H9 (cell line): ENCODE measurements at regions not wholly inside any gene's neighbourhood (a gene's known extent, or its start where the extent isn't known, plus 50 kb on each side); places are given as distances from the start of the nearest gene placed in this dataset.

Source experiments
- DNase-seq: peaks from one replicate; pipeline ENCODE4 v3.0.0-alpha.2; 2017
- H2AFZ ChIP-seq: one replicate; pipeline ENCODE4 v1.6.1; 2013; ENCODE audit warnings: mild to moderate bottlenecking, low read length, control low read depth, moderate library complexity
- H2AK5ac ChIP-seq: 2 replicates; pipeline ENCODE4 v1.6.1; 2013; ENCODE audit warnings: low read length, control low read depth, mixed read lengths; ENCODE audit not compliant: insufficient read length
- H2BK120ac ChIP-seq: one replicate; pipeline ENCODE4 v1.6.1; 2013; ENCODE audit warnings: low read depth, mild to moderate bottlenecking, low read length, control low read depth, inconsistent platforms; ENCODE audit not compliant: poor library complexity, severe bottlenecking
- H2BK12ac ChIP-seq: 2 replicates; pipeline ENCODE4 v1.6.1; 2013; ENCODE audit warnings: low read length, control low read depth, mixed read lengths, low read depth; ENCODE audit not compliant: insufficient read length
- H2BK15ac ChIP-seq: 2 replicates; pipeline ENCODE4 v1.6.1; 2013; ENCODE audit warnings: low read depth, low read length, control low read depth
- H2BK20ac ChIP-seq: one replicate; pipeline ENCODE4 v1.6.1; 2013; ENCODE audit warnings: low read depth, mild to moderate bottlenecking, low read length, control low read depth, inconsistent platforms; ENCODE audit not compliant: poor library complexity, severe bottlenecking
- H2BK5ac ChIP-seq: 2 replicates; pipeline ENCODE4 v1.6.1; 2013; ENCODE audit warnings: low read length, control low read depth, mixed read lengths; ENCODE audit not compliant: insufficient read length
- H3K14ac ChIP-seq: 2 replicates; pipeline ENCODE4 v1.6.1; 2013; ENCODE audit warnings: low read length, control low read depth; ENCODE audit not compliant: insufficient read depth
- H3K18ac ChIP-seq: 2 replicates; pipeline ENCODE4 v1.6.1; 2013; ENCODE audit warnings: low read depth, mild to moderate bottlenecking, mixed read lengths, low read length, control low read depth; ENCODE audit not compliant: insufficient read length
- H3K23ac ChIP-seq: 2 replicates; pipeline ENCODE4 v1.6.1; 2013; ENCODE audit warnings: low read length, control low read depth, mixed read lengths, low read depth; ENCODE audit not compliant: insufficient read length
- H3K23me2 ChIP-seq: 2 replicates; pipeline ENCODE4 v1.6.1; 2013; ENCODE audit warnings: low read depth, mild to moderate bottlenecking, mixed read lengths, low read length, control low read depth; ENCODE audit not compliant: insufficient read length, poor library complexity, severe bottlenecking
- H3K27ac ChIP-seq: 2 replicates; pipeline ENCODE4 v1.5.1; 2013; ENCODE audit warnings: low read length, control low read depth, mixed read lengths, low read depth; ENCODE audit not compliant: insufficient read length
- H3K27me3 ChIP-seq: 2 replicates; pipeline ENCODE4 v1.6.1; 2013; ENCODE audit warnings: low read length, control low read depth, inconsistent platforms; ENCODE audit not compliant: insufficient read depth
- H3K4ac ChIP-seq: 2 replicates; pipeline ENCODE4 v1.6.1; 2013; ENCODE audit warnings: low read depth, mild to moderate bottlenecking, control low read depth, inconsistent platforms, low read length, moderate library complexity
- H3K4me1 ChIP-seq: 2 replicates; pipeline ENCODE4 v1.6.1; 2013; ENCODE audit warnings: low read length, control low read depth, inconsistent platforms; ENCODE audit not compliant: insufficient read depth
- H3K4me2 ChIP-seq: 2 replicates; pipeline ENCODE4 v1.6.1; 2013; ENCODE audit warnings: low read length, control low read depth, mixed read lengths; ENCODE audit not compliant: insufficient read length, insufficient read depth
- H3K56ac ChIP-seq: 2 replicates; pipeline ENCODE4 v1.6.1; 2013; ENCODE audit warnings: low read depth, mild to moderate bottlenecking, mixed read lengths, low read length, control low read depth; ENCODE audit not compliant: insufficient read length
- H3K79me1 ChIP-seq: 2 replicates; pipeline ENCODE4 v1.6.1; 2013; ENCODE audit warnings: low read depth, mild to moderate bottlenecking, moderate library complexity, low read length, control low read depth, inconsistent platforms; ENCODE audit not compliant: insufficient read depth, poor library complexity, severe bottlenecking
- H3K79me2 ChIP-seq: 2 replicates; pipeline ENCODE4 v1.6.1; 2013; ENCODE audit warnings: low read length, control low read depth, inconsistent platforms; ENCODE audit not compliant: insufficient read depth
- H3K9ac ChIP-seq: 2 replicates; pipeline ENCODE4 v1.6.1; 2013; ENCODE audit warnings: low read length, control low read depth, mixed read lengths; ENCODE audit not compliant: insufficient read length; ENCODE audit errors: extremely low read depth
- H3K9me3 ChIP-seq: one replicate; pipeline ENCODE4 v1.6.1; 2013; ENCODE audit warnings: low read depth, low read length, inconsistent platforms; ENCODE audit not compliant: control insufficient read depth
- H3T11ph ChIP-seq: one replicate; pipeline ENCODE4 v1.6.1; 2013; ENCODE audit warnings: mild to moderate bottlenecking, low read length, control low read depth, inconsistent platforms
- H4K20me1 ChIP-seq: one replicate; pipeline ENCODE4 v1.6.1; 2013; ENCODE audit not compliant: control insufficient read depth, insufficient read length, insufficient read depth
- H4K5ac ChIP-seq: 2 replicates; pipeline ENCODE4 v1.6.1; 2013; ENCODE audit warnings: low read depth, mild to moderate bottlenecking, mixed read lengths, low read length, control low read depth; ENCODE audit not compliant: insufficient read length
- H4K8ac ChIP-seq: replicated peaks from 2 replicates; pipeline ENCODE4 v1.6.1; 2013; ENCODE audit warnings: low read length, control low read depth, mixed read lengths, low read depth; ENCODE audit not compliant: insufficient read length
- H4K91ac ChIP-seq: 2 replicates; pipeline ENCODE4 v1.6.1; 2013; ENCODE audit warnings: low read depth, mild to moderate bottlenecking, moderate library complexity, mixed read lengths, low read length, control low read depth; ENCODE audit not compliant: insufficient read length
- H3K27ac Mint-ChIP-seq, 3 experiments: 2 replicates in 2 of 3; 3 replicates in 1 of 3; pipeline ENCODE4 v1.8.0; 2020 to 2021; ENCODE audit warnings: mixed read lengths in 3 of 3, mild to moderate bottlenecking in 1 of 3, moderate library complexity in 1 of 3
- H3K27me3 Mint-ChIP-seq: 2 replicates; pipeline ENCODE4 v1.8.0; 2021; ENCODE audit warnings: low read depth, mild to moderate bottlenecking, moderate library complexity, mixed read lengths
- H3K36me3 Mint-ChIP-seq, 3 experiments: 2 replicates in 2 of 3; 3 replicates in 1 of 3; pipeline ENCODE4 v1.8.0; 2020 to 2021; ENCODE audit warnings: low read depth in 3 of 3, mixed read lengths in 3 of 3; ENCODE audit not compliant: insufficient read depth in 1 of 3
- H3K4me1 Mint-ChIP-seq, 2 experiments: 2 replicates each; pipeline ENCODE4 v1.8.0; 2020; ENCODE audit warnings: mixed read lengths in 2 of 2
- H3K4me3 Mint-ChIP-seq, 2 experiments: 2 replicates in 1 of 2; 3 replicates in 1 of 2; pipeline ENCODE4 v1.8.0; 2020 to 2021; ENCODE audit warnings: mild to moderate bottlenecking in 2 of 2, mixed read lengths in 2 of 2, moderate library complexity in 1 of 2
- H3K9me3 Mint-ChIP-seq, 2 experiments: 2 replicates in 1 of 2; 3 replicates in 1 of 2; pipeline ENCODE4 v1.8.0; 2020; ENCODE audit warnings: mild to moderate bottlenecking in 2 of 2, mixed read lengths in 2 of 2, moderate library complexity in 1 of 2
- WGBS: extraction: QIAGEN DNeasy Blood & Tissue Kit; methylation state at CpG from one replicate; pipeline ENCODE4 v1.1.7; 2013; ENCODE audit warnings: missing lambda C conversion rate, low lambda C conversion rate, mixed read lengths; ENCODE audit not compliant: insufficient read length; ENCODE audit errors: extremely low coverage; 5-methylcytosine and 5-hydroxymethylcytosine counted together
- TF ChIP-seq, protein P1 (sequence below): fragments of 200-600 bp; sonication (generic); conservative IDR thresholded peaks from 3 replicates; pipeline ENCODE4 v1.8.0; 2021; ENCODE audit warnings: antibody characterized with exemption, mild to moderate bottlenecking

DNA sequence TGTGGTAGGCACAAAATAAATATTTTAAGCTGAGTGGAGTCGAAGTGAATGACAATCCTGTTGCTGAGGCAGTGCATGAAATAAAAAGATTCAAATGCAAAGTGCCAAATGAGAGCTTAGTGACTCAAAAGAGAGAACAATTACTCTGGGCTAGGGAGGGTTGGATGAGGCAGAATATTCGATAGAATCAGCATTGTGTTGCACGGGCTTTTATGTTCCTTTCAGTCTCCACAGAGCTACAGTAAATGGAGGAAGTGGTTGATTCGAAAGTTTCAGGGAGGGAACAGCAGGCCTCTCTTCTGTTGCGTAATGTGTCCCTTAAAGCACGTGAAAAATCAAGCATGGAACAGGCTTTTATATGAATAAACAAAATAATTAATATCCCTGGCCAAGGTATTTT is 599.3 kb upstream of the CELF2 start:
- H3K9ac ChIP-seq, result no peak overlapping the region
- no peak overlapping the region; a peak in 1 of 5 replicates for H3K4me3 Mint-ChIP-seq
- no peaks in the 10 kb centered on the region for H4K20me1 ChIP-seq
- no peaks in the 10 kb centered on the region for H3K9me3 ChIP-seq
- H3K27ac ChIP-seq, result no peak overlapping the region
- no peak for DNase-seq
- H2BK15ac ChIP-seq, result no peak overlapping the region
- H2BK120ac ChIP-seq, result no peak overlapping the region
- H3K23me2 ChIP-seq, result no peaks in the 10 kb centered on the region
- no peak overlapping the region for H4K91ac ChIP-seq
- WGBS, result no CpG with 5 or more reads among the region's 6 CpGs
- H3K4ac ChIP-seq, result no peak overlapping the region
- H3K27ac Mint-ChIP-seq, result peak overlapping the region; percentile 14 to 41 (median 37); a peak in 4 of 7 replicates
- peak overlapping the region; percentile 27 for H2AFZ ChIP-seq
- peaks cover 20 to 25% of the 10 kb centered on the region in 2 experiments for H3K4me1 Mint-ChIP-seq
- no peak overlapping the region for H3K18ac ChIP-seq
- no peaks in the 10 kb centered on the region for H3K27me3 Mint-ChIP-seq
- H3K27me3 ChIP-seq, result no peaks in the 10 kb centered on the region
- no peak overlapping the region for H4K5ac ChIP-seq
- H2BK20ac ChIP-seq, result no peak overlapping the region
- H3K79me2 ChIP-seq, result no peaks in the 10 kb centered on the region
- H3K4me1 ChIP-seq, result no peaks in the 10 kb centered on the region
- H4K8ac ChIP-seq, result no peak overlapping the region
- H3K79me1 ChIP-seq, result no peaks in the 10 kb centered on the region
- no peak overlapping the region for H3K23ac ChIP-seq
- no peak overlapping the region for H2BK12ac ChIP-seq
- H3K56ac ChIP-seq, result no peak overlapping the region
- H3T11ph ChIP-seq, result no peak overlapping the region
- H2BK5ac ChIP-seq, result no peak overlapping the region
- TF ChIP-seq, protein P1, sequence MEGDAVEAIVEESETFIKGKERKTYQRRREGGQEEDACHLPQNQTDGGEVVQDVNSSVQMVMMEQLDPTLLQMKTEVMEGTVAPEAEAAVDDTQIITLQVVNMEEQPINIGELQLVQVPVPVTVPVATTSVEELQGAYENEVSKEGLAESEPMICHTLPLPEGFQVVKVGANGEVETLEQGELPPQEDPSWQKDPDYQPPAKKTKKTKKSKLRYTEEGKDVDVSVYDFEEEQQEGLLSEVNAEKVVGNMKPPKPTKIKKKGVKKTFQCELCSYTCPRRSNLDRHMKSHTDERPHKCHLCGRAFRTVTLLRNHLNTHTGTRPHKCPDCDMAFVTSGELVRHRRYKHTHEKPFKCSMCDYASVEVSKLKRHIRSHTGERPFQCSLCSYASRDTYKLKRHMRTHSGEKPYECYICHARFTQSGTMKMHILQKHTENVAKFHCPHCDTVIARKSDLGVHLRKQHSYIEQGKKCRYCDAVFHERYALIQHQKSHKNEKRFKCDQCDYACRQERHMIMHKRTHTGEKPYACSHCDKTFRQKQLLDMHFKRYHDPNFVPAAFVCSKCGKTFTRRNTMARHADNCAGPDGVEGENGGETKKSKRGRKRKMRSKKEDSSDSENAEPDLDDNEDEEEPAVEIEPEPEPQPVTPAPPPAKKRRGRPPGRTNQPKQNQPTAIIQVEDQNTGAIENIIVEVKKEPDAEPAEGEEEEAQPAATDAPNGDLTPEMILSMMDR, result no peak
- no peak overlapping the region for H3K14ac ChIP-seq
- H2AK5ac ChIP-seq, result no peak overlapping the region
- H3K9me3 Mint-ChIP-seq, result peaks cover 0 to 2% of the 10 kb centered on the region in 2 experiments; a peak in 1 of 5 replicates
- no peak overlapping the region for H3K4me2 ChIP-seq
- no peaks in the 10 kb centered on the region; a peak in 2 of 7 replicates for H3K36me3 Mint-ChIP-seq
